Breast epithelium (tissue), 3 donors: ENCODE measurements at regions not wholly inside any gene's neighbourhood (a gene's known extent, or its start where the extent isn't known, plus 50 kb on each side); places are given as distances from the start of the nearest gene placed in this dataset.

ENCODE experiments used
- POLR2A ChIP-seq: fragments of 450-650 bp; IDR thresholded peaks from one replicate; pipeline ENCODE4 v1.6.1; 2016; ENCODE audit warnings: antibody characterized with exemption, mild to moderate bottlenecking, moderate library complexity
- POLR2AphosphoS5 ChIP-seq, 3 donors: sonication (generic); formaldehyde crosslinking; IDR thresholded peaks; one replicate each; pipeline ENCODE4 v1.6.1; 2017; ENCODE audit warnings: antibody characterized with exemption in 3 of 3
- TF ChIP-seq, protein P1 (sequence below), 3 donors: fragments of 450-650 bp; IDR thresholded peaks; one replicate each; pipeline ENCODE4 v1.5.1; 2016 to 2017; ENCODE audit warnings: antibody characterized with exemption in 3 of 3, mild to moderate bottlenecking in 3 of 3, moderate library complexity in 3 of 3

DNA sequence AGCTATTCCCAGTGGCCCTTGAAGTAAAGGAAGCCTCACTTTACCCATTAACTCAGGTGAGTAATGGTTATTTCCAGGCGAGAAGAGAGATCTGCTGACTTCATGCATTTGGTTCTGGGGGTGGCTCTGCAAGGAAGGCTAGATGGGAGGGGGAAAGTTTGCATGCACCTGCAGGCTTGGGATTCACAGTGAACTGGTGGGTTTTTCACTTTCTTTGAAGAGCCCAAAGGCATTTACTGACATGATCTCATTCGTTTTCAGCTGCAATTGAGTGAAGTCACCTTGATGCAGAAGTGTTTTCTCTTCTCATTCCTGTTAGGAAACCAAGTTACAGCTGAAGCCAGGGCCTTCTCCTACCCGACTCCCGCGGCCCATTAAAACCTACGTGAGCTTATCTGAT lies 131.0 kb upstream of the N4BP1 start:
- no peak for TF ChIP-seq POLR2A
- TF ChIP-seq, protein P1, sequence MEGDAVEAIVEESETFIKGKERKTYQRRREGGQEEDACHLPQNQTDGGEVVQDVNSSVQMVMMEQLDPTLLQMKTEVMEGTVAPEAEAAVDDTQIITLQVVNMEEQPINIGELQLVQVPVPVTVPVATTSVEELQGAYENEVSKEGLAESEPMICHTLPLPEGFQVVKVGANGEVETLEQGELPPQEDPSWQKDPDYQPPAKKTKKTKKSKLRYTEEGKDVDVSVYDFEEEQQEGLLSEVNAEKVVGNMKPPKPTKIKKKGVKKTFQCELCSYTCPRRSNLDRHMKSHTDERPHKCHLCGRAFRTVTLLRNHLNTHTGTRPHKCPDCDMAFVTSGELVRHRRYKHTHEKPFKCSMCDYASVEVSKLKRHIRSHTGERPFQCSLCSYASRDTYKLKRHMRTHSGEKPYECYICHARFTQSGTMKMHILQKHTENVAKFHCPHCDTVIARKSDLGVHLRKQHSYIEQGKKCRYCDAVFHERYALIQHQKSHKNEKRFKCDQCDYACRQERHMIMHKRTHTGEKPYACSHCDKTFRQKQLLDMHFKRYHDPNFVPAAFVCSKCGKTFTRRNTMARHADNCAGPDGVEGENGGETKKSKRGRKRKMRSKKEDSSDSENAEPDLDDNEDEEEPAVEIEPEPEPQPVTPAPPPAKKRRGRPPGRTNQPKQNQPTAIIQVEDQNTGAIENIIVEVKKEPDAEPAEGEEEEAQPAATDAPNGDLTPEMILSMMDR (IDR thresholded peaks at IDR 0.05): no peak
- TF ChIP-seq POLR2AphosphoS5 (IDR thresholded peaks at IDR 0.05): no peak
